ENCODE measurements at regions not wholly inside any gene's neighbourhood (a gene's known extent, or its start where the extent isn't known, plus 50 kb on each side); places are given as distances from the start of the nearest gene placed in this dataset.

DNA sequence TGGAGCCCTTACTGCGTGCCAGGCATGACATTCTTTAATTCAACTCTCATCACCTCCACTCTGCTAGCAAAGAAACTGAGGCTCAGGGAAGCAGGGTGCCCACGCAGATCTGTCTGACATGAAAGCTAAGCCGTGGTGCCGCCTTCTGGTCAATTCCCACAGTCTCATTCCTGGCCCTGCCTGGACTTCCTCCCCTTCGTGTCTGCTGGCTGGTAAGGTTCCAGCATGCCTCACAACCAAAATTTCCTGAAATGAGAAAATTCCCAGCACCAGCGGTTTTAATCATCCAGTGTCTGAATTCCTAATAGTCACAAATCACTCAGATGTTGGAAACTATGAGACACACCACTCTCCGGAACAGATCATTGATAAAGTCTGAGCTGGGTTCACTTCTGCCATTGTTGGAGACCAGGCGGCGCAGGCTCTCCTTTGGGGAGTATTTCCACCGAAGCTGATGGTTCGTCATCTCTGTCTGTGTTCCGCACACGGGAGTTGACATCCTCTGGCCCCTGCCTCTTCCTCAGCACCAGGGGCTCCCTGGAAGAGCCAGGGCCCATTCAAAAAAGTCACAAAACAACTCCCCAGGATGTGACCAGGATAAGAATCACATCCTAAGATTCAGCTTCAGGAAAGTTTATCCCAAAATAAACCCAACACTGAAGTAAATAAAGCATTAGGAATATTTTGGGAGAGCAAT lies 167.7 kb downstream of the PLPP3 start (continued):
- TF ChIP-seq ZNF317 (CRISPR knock-in tag; IDR thresholded peaks at IDR 0.05; ENCODE audit: borderline replicate concordance, low read depth), result no peak
- TF ChIP-seq SMAD4 (CRISPR knock-in tag; IDR thresholded peaks at IDR 0.05), result no peak
- TF ChIP-seq, protein P1, sequence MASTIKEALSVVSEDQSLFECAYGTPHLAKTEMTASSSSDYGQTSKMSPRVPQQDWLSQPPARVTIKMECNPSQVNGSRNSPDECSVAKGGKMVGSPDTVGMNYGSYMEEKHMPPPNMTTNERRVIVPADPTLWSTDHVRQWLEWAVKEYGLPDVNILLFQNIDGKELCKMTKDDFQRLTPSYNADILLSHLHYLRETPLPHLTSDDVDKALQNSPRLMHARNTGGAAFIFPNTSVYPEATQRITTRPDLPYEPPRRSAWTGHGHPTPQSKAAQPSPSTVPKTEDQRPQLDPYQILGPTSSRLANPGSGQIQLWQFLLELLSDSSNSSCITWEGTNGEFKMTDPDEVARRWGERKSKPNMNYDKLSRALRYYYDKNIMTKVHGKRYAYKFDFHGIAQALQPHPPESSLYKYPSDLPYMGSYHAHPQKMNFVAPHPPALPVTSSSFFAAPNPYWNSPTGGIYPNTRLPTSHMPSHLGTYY (CRISPR knock-in tag; IDR thresholded peaks at IDR 0.05), result no peak
- no peak for TF ChIP-seq ZNF219 (CRISPR knock-in tag; IDR thresholded peaks at IDR 0.05; ENCODE audit: borderline replicate concordance)
- TF ChIP-seq ZNF138 (CRISPR knock-in tag; conservative IDR thresholded peaks at IDR 0.05), result no peak

DNA sequence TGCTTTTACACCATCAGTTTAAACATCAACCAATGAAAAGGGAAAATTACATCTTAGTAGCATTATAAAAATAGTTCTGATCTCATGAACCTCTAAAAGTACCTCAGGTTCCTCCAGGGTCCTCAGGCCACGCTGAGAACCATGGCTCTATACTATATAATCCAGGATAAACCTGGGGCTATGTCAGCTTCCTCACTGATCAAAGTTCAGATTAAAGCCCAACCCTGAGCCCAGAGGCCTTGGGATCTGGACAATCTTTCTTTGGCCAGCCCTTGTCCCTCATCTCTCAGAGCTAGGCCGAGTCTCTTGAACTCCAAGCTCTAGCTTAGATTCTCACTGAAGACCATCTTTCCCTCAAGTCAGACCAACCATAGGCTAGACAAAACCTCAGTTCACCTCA lies 168.3 kb downstream of the PLPP3 start:
- DNase-seq (ENCODE audit: low spot score) (no peak), ATAC-seq (no peak)
- Mint-ChIP-seq H3K36me3 (no peaks in the 10 kb centered on the region), H3K4me3 (no peak overlapping the region), H3K27me3 (ENCODE audit: low read depth) (no peaks in the 10 kb centered on the region; the same call in 1 of the 2 replicates), H3K9me3 (no peaks in the 10 kb centered on the region), H3K27ac (no peak overlapping the region), H3K4me1 (peaks cover 39% of the 10 kb centered on the region)
- TF ChIP-seq GRHL2 (CRISPR knock-in tag; IDR thresholded peaks at IDR 0.05; ENCODE audit: insufficient replicate concordance, severe bottlenecking) (no peak), MXD4 (CRISPR knock-in tag; IDR thresholded peaks at IDR 0.05; ENCODE audit: borderline replicate concordance) (no peak), CBFB (CRISPR knock-in tag; IDR thresholded peaks at IDR 0.05; ENCODE audit: low read depth) (no peak), ZBTB21 (CRISPR knock-in tag; IDR thresholded peaks at IDR 0.05; ENCODE audit: borderline replicate concordance) (no peak), ZNF121 (CRISPR knock-in tag; IDR thresholded peaks at IDR 0.05) (no peak), FOXP1 (CRISPR knock-in tag; IDR thresholded peaks at IDR 0.05; ENCODE audit: borderline replicate concordance) (no peak), JUN (CRISPR knock-in tag; IDR thresholded peaks at IDR 0.05) (no peak), ETV6 (CRISPR knock-in tag; IDR thresholded peaks at IDR 0.05) (no peak), ZNF317 (CRISPR knock-in tag; IDR thresholded peaks at IDR 0.05; ENCODE audit: borderline replicate concordance, low read depth) (no peak), ELF4 (CRISPR knock-in tag; IDR thresholded peaks at IDR 0.05; ENCODE audit: low read depth) (no peak), SMAD3 (CRISPR knock-in tag; IDR thresholded peaks at IDR 0.05; ENCODE audit: borderline replicate concordance) (no peak), GABPB1 (CRISPR knock-in tag; IDR thresholded peaks at IDR 0.05) (no peak)
- TF ChIP-seq, protein P2, sequence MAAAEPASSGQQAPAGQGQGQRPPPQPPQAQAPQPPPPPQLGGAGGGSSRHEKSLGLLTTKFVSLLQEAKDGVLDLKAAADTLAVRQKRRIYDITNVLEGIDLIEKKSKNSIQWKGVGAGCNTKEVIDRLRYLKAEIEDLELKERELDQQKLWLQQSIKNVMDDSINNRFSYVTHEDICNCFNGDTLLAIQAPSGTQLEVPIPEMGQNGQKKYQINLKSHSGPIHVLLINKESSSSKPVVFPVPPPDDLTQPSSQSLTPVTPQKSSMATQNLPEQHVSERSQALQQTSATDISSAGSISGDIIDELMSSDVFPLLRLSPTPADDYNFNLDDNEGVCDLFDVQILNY (CRISPR knock-in tag; IDR thresholded peaks at IDR 0.05), result no peak
- TF ChIP-seq, protein P3, sequence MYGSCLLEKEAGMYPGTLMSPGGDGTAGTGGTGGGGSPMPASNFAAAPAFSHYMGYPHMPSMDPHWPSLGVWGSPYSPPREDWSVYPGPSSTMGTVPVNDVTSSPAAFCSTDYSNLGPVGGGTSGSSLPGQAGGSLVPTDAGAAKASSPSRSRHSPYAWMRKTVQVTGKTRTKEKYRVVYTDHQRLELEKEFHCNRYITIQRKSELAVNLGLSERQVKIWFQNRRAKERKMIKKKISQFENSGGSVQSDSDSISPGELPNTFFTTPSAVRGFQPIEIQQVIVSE (CRISPR knock-in tag; IDR thresholded peaks at IDR 0.05; ENCODE audit: borderline replicate concordance), result no peak
- TF ChIP-seq, protein P4, sequence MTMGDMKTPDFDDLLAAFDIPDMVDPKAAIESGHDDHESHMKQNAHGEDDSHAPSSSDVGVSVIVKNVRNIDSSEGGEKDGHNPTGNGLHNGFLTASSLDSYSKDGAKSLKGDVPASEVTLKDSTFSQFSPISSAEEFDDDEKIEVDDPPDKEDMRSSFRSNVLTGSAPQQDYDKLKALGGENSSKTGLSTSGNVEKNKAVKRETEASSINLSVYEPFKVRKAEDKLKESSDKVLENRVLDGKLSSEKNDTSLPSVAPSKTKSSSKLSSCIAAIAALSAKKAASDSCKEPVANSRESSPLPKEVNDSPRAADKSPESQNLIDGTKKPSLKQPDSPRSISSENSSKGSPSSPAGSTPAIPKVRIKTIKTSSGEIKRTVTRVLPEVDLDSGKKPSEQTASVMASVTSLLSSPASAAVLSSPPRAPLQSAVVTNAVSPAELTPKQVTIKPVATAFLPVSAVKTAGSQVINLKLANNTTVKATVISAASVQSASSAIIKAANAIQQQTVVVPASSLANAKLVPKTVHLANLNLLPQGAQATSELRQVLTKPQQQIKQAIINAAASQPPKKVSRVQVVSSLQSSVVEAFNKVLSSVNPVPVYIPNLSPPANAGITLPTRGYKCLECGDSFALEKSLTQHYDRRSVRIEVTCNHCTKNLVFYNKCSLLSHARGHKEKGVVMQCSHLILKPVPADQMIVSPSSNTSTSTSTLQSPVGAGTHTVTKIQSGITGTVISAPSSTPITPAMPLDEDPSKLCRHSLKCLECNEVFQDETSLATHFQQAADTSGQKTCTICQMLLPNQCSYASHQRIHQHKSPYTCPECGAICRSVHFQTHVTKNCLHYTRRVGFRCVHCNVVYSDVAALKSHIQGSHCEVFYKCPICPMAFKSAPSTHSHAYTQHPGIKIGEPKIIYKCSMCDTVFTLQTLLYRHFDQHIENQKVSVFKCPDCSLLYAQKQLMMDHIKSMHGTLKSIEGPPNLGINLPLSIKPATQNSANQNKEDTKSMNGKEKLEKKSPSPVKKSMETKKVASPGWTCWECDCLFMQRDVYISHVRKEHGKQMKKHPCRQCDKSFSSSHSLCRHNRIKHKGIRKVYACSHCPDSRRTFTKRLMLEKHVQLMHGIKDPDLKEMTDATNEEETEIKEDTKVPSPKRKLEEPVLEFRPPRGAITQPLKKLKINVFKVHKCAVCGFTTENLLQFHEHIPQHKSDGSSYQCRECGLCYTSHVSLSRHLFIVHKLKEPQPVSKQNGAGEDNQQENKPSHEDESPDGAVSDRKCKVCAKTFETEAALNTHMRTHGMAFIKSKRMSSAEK (CRISPR knock-in tag; IDR thresholded peaks at IDR 0.05; ENCODE audit: borderline replicate concordance), result no peak
- TF ChIP-seq, protein P5, sequence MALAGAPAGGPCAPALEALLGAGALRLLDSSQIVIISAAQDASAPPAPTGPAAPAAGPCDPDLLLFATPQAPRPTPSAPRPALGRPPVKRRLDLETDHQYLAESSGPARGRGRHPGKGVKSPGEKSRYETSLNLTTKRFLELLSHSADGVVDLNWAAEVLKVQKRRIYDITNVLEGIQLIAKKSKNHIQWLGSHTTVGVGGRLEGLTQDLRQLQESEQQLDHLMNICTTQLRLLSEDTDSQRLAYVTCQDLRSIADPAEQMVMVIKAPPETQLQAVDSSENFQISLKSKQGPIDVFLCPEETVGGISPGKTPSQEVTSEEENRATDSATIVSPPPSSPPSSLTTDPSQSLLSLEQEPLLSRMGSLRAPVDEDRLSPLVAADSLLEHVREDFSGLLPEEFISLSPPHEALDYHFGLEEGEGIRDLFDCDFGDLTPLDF (CRISPR knock-in tag; IDR thresholded peaks at IDR 0.05), result no peak
- TF ChIP-seq, protein P6, sequence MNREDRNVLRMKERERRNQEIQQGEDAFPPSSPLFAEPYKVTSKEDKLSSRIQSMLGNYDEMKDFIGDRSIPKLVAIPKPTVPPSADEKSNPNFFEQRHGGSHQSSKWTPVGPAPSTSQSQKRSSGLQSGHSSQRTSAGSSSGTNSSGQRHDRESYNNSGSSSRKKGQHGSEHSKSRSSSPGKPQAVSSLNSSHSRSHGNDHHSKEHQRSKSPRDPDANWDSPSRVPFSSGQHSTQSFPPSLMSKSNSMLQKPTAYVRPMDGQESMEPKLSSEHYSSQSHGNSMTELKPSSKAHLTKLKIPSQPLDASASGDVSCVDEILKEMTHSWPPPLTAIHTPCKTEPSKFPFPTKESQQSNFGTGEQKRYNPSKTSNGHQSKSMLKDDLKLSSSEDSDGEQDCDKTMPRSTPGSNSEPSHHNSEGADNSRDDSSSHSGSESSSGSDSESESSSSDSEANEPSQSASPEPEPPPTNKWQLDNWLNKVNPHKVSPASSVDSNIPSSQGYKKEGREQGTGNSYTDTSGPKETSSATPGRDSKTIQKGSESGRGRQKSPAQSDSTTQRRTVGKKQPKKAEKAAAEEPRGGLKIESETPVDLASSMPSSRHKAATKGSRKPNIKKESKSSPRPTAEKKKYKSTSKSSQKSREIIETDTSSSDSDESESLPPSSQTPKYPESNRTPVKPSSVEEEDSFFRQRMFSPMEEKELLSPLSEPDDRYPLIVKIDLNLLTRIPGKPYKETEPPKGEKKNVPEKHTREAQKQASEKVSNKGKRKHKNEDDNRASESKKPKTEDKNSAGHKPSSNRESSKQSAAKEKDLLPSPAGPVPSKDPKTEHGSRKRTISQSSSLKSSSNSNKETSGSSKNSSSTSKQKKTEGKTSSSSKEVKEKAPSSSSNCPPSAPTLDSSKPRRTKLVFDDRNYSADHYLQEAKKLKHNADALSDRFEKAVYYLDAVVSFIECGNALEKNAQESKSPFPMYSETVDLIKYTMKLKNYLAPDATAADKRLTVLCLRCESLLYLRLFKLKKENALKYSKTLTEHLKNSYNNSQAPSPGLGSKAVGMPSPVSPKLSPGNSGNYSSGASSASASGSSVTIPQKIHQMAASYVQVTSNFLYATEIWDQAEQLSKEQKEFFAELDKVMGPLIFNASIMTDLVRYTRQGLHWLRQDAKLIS (CRISPR knock-in tag; IDR thresholded peaks at IDR 0.05; ENCODE audit: borderline replicate concordance), result no peak
- POLR2A ChIA-PET, result no interaction called here
- CTCF ChIA-PET, result interaction anchor here (0.7 to 1.2 kb wide), 2 partner anchors 26 to 173 kb away, joined by 3 to 4 read pairs; no protein-coding TSS in a partner anchor
